Neural cell (in vitro differentiated cells): ENCODE measurements at regions not wholly inside any gene's neighbourhood (a gene's known extent, or its start where the extent isn't known, plus 50 kb on each side); places are given as distances from the start of the nearest gene placed in this dataset.

ENCODE experiments used
- H2AFZ ChIP-seq: fragments of 200-600, 300-800 bp; sonication (generic), shearing (Covaris generic); 2 replicates; pipeline ENCODE4 v1.6.0; 2014; ENCODE audit warnings: low read depth, mild to moderate bottlenecking, antibody characterized with exemption, low read length, moderate library complexity
- H3F3A ChIP-seq: fragments of 200-600 bp; shearing (Covaris generic); 2 replicates; pipeline ENCODE4 v1.6.1; 2016; ENCODE audit warnings: mild to moderate bottlenecking, moderate library complexity, mixed read lengths, antibody characterized with exemption, low read length; ENCODE audit not compliant: insufficient read depth, poor library complexity, severe bottlenecking
- H3K27ac ChIP-seq: fragments of 200-600, 300-800 bp; sonication (generic), shearing (Covaris generic); 2 replicates; pipeline ENCODE4 v1.5.1; 2014; ENCODE audit warnings: mild to moderate bottlenecking, low read length, moderate library complexity
- H3K27me3 ChIP-seq: fragments of 300-800, 200-600 bp; sonication (generic), shearing (Covaris generic); 2 replicates; pipeline ENCODE4 v1.6.0; 2014; ENCODE audit warnings: mild to moderate bottlenecking, low read depth, low read length, moderate library complexity; ENCODE audit not compliant: insufficient read depth
- H3K36me3 ChIP-seq: fragments of 300-800, 200-600 bp; sonication (generic), shearing (Covaris generic); 2 replicates; pipeline ENCODE4 v1.5.1; 2014; ENCODE audit warnings: mild to moderate bottlenecking, antibody characterized with exemption, low read length, moderate library complexity; ENCODE audit not compliant: insufficient read depth
- H3K4me2 ChIP-seq: fragments of 300-800, 200-600 bp; sonication (generic), shearing (Covaris generic); 2 replicates; pipeline ENCODE4 v1.6.0; 2014; ENCODE audit warnings: mild to moderate bottlenecking, low read length
- H3K4me3 ChIP-seq: fragments of 300-800, 200-600 bp; sonication (generic), shearing (Covaris generic); 2 replicates; pipeline ENCODE4 v1.5.1; 2014; ENCODE audit warnings: mild to moderate bottlenecking, low read length, moderate library complexity
- H3K79me2 ChIP-seq: fragments of 200-600 bp; shearing (Covaris generic); replicated peaks from 2 replicates; pipeline ENCODE4 v1.6.0; 2014; ENCODE audit warnings: mild to moderate bottlenecking, low read length, moderate library complexity; ENCODE audit not compliant: insufficient read depth
- H3K9ac ChIP-seq: fragments of 300-800, 200-600 bp; sonication (generic), shearing (Covaris generic); 2 replicates; pipeline ENCODE4 v1.6.1; 2016; ENCODE audit warnings: mild to moderate bottlenecking, low read length, mixed read lengths
- H3K9me2 ChIP-seq: fragments of 200-600 bp; shearing (Covaris generic); 2 replicates; pipeline ENCODE4 v1.6.1; 2016; ENCODE audit warnings: mild to moderate bottlenecking, low read length, mixed read lengths; ENCODE audit not compliant: insufficient read depth
- H3K9me3 ChIP-seq: fragments of 200-600, 300-800 bp; sonication (generic), shearing (Covaris generic); 2 replicates; pipeline ENCODE4 v1.6.1; 2016; ENCODE audit warnings: mild to moderate bottlenecking, mixed run types, low read length, moderate library complexity, mixed read lengths
- H4K20me1 ChIP-seq: fragments of 200-600 bp; shearing (Covaris generic); 2 replicates; pipeline ENCODE4 v1.6.1; 2016; ENCODE audit warnings: mild to moderate bottlenecking, mixed run types; ENCODE audit not compliant: insufficient read depth
- EP300 ChIP-seq: fragments of 450-650 bp; conservative IDR thresholded peaks from 2 replicates; pipeline ENCODE4 v1.6.1; 2014; ENCODE audit warnings: antibody characterized with exemption, mild to moderate bottlenecking, moderate library complexity; ENCODE audit not compliant: poor library complexity, severe bottlenecking
- EZH2 ChIP-seq: fragments of 200-600, 300-800 bp; shearing (Covaris generic), sonication (generic); IDR thresholded peaks from 2 replicates; pipeline ENCODE4 v1.6.1; 2014; ENCODE audit warnings: antibody characterized with exemption, low read length, borderline replicate concordance, mild to moderate bottlenecking; ENCODE audit not compliant: insufficient read depth, poor library complexity, severe bottlenecking
- MXI1 ChIP-seq: fragments of 450-650 bp; conservative IDR thresholded peaks from 2 replicates; pipeline ENCODE4 v1.6.1; 2014; ENCODE audit warnings: antibody characterized with exemption, mild to moderate bottlenecking; ENCODE audit not compliant: poor library complexity, severe bottlenecking
- POLR2AphosphoS5 ChIP-seq: IDR thresholded peaks from 2 replicates; pipeline ENCODE4 v1.6.1; 2012
- RAD21 ChIP-seq: fragments of 450-650 bp; conservative IDR thresholded peaks from 2 replicates; pipeline ENCODE4 v1.6.1; 2014; ENCODE audit warnings: antibody characterized with exemption, mild to moderate bottlenecking, moderate library complexity
- SMC3 ChIP-seq: fragments of 450-650 bp; conservative IDR thresholded peaks from 2 replicates; pipeline ENCODE4 v1.6.1; 2014; ENCODE audit warnings: antibody characterized with exemption, mild to moderate bottlenecking, moderate library complexity; ENCODE audit not compliant: poor library complexity
- TAF1 ChIP-seq: IDR thresholded peaks from 2 replicates; pipeline ENCODE4 v1.6.1; 2012; ENCODE audit warnings: low read depth
- TF ChIP-seq, protein P1 (sequence below): fragments of 450-650 bp; IDR thresholded peaks from 2 replicates; pipeline ENCODE4 v1.5.1; 2014; ENCODE audit warnings: antibody characterized with exemption, mild to moderate bottlenecking, moderate library complexity; ENCODE audit not compliant: poor library complexity, severe bottlenecking
- TF ChIP-seq, protein P2 (sequence below): IDR thresholded peaks from 2 replicates; pipeline ENCODE4 v1.6.1; 2012; ENCODE audit warnings: borderline replicate concordance

DNA sequence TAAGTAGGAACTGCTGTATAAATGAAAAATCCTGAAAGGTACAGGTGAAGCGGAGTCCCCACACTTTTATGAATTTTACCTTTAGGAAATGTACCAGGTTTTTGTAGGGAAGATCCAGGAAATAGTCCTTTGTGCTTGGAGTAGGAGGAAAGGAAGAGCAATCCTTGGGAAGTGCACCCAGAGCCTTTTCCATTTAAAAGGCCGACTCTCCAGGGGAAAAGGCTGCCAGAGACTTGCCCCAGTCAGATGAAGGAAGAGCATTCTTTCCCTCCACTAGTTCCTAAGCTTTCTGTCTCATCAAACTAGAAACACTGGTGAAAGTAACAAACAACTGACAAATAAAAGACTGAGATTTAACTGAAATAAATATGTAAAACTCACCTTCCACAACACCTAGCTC is 779.4 kb upstream of the CDH6 start:
- Histone ChIP-seq H3F3A (no peaks in the 10 kb centered on the region), H3K9me2 (no peaks in the 10 kb centered on the region), H3K36me3 (no peaks in the 10 kb centered on the region), H3K9me3 (no peaks in the 10 kb centered on the region), H3K27ac (no peak overlapping the region), H2AFZ (no peak overlapping the region), H3K4me3 (no peak overlapping the region), H3K27me3 (no peaks in the 10 kb centered on the region), H3K79me2 (no peaks in the 10 kb centered on the region), H3K4me2 (no peak overlapping the region), H3K9ac (no peak overlapping the region), H4K20me1 (no peaks in the 10 kb centered on the region)
- no peak for TF ChIP-seq RAD21
- no peak for TF ChIP-seq SMC3
- TF ChIP-seq, protein P1, sequence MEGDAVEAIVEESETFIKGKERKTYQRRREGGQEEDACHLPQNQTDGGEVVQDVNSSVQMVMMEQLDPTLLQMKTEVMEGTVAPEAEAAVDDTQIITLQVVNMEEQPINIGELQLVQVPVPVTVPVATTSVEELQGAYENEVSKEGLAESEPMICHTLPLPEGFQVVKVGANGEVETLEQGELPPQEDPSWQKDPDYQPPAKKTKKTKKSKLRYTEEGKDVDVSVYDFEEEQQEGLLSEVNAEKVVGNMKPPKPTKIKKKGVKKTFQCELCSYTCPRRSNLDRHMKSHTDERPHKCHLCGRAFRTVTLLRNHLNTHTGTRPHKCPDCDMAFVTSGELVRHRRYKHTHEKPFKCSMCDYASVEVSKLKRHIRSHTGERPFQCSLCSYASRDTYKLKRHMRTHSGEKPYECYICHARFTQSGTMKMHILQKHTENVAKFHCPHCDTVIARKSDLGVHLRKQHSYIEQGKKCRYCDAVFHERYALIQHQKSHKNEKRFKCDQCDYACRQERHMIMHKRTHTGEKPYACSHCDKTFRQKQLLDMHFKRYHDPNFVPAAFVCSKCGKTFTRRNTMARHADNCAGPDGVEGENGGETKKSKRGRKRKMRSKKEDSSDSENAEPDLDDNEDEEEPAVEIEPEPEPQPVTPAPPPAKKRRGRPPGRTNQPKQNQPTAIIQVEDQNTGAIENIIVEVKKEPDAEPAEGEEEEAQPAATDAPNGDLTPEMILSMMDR = no peak
- no peak for TF ChIP-seq EP300
- TF ChIP-seq MXI1 = no peak
- TF ChIP-seq TAF1 = no peak
- TF ChIP-seq POLR2AphosphoS5 = no peak
- TF ChIP-seq, protein P2, sequence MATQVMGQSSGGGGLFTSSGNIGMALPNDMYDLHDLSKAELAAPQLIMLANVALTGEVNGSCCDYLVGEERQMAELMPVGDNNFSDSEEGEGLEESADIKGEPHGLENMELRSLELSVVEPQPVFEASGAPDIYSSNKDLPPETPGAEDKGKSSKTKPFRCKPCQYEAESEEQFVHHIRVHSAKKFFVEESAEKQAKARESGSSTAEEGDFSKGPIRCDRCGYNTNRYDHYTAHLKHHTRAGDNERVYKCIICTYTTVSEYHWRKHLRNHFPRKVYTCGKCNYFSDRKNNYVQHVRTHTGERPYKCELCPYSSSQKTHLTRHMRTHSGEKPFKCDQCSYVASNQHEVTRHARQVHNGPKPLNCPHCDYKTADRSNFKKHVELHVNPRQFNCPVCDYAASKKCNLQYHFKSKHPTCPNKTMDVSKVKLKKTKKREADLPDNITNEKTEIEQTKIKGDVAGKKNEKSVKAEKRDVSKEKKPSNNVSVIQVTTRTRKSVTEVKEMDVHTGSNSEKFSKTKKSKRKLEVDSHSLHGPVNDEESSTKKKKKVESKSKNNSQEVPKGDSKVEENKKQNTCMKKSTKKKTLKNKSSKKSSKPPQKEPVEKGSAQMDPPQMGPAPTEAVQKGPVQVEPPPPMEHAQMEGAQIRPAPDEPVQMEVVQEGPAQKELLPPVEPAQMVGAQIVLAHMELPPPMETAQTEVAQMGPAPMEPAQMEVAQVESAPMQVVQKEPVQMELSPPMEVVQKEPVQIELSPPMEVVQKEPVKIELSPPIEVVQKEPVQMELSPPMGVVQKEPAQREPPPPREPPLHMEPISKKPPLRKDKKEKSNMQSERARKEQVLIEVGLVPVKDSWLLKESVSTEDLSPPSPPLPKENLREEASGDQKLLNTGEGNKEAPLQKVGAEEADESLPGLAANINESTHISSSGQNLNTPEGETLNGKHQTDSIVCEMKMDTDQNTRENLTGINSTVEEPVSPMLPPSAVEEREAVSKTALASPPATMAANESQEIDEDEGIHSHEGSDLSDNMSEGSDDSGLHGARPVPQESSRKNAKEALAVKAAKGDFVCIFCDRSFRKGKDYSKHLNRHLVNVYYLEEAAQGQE = no peak
- TF ChIP-seq EZH2 = no peak

DNA sequence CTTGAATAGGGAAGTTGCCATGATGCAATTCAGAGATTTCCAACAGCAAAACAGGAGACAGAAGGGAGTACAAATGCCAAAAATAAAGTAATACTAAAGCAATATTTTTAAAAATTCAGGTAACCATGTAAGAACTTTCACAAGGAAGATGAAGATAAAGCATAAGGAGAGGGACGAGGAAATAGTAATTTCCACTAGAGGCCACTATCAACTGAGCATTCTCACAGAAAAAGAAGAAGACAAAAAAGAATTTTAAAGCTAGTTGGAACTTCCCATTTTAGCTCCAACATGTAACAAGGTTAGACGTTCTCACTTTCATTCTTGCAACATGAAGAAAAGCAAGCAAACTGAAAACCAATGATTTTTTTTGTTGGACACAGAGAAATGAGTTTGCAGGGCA is 779.9 kb upstream of the CDH6 start:
- no peaks in the 10 kb centered on the region for H3K9me3 ChIP-seq
- H3K4me2 ChIP-seq = no peak overlapping the region
- no peak overlapping the region for H3K4me3 ChIP-seq
- H2AFZ ChIP-seq = no peak overlapping the region
- H3K79me2 ChIP-seq = no peaks in the 10 kb centered on the region
- no peaks in the 10 kb centered on the region for H3K36me3 ChIP-seq
- H3K27ac ChIP-seq = no peak overlapping the region
- no peak overlapping the region for H3K9ac ChIP-seq
- no peaks in the 10 kb centered on the region for H3K9me2 ChIP-seq
- no peaks in the 10 kb centered on the region for H3K27me3 ChIP-seq
- H4K20me1 ChIP-seq = no peaks in the 10 kb centered on the region
- no peaks in the 10 kb centered on the region for H3F3A ChIP-seq
- no peak for TF ChIP-seq TAF1
- TF ChIP-seq, protein P2 = no peak
